Glutamatergic neuron (in vitro differentiated cells): ENCODE measurements at regions not wholly inside any gene's neighbourhood (a gene's known extent, or its start where the extent isn't known, plus 50 kb on each side); places are given as distances from the start of the nearest gene placed in this dataset.
A peak's percentile ranks its signal among the peaks of the same experiment; 100 is the strongest.

Source experiments
- DNase-seq: peaks from one replicate; pipeline ENCODE4 v3.0.0; 2022
- H3K27ac Mint-ChIP-seq: one replicate; pipeline ENCODE4 v1.8.0; 2020; ENCODE audit warnings: mild to moderate bottlenecking, mixed read lengths, inconsistent platforms; ENCODE audit not compliant: unreplicated experiment
- H3K27me3 Mint-ChIP-seq: one replicate; pipeline ENCODE4 v1.8.0; 2020; ENCODE audit warnings: mild to moderate bottlenecking, moderate library complexity, mixed read lengths, inconsistent platforms; ENCODE audit not compliant: unreplicated experiment
- H3K36me3 Mint-ChIP-seq: one replicate; pipeline ENCODE4 v1.8.0; 2020; ENCODE audit warnings: mild to moderate bottlenecking, mixed read lengths, inconsistent platforms; ENCODE audit not compliant: unreplicated experiment
- H3K4me1 Mint-ChIP-seq: one replicate; pipeline ENCODE4 v1.8.0; 2020; ENCODE audit warnings: mild to moderate bottlenecking, low read depth, mixed read lengths, inconsistent platforms; ENCODE audit not compliant: unreplicated experiment
- H3K4me3 Mint-ChIP-seq: one replicate; pipeline ENCODE4 v1.8.0; 2020; ENCODE audit warnings: mild to moderate bottlenecking, mixed read lengths, inconsistent platforms; ENCODE audit not compliant: unreplicated experiment
- H3K9me3 Mint-ChIP-seq: one replicate; pipeline ENCODE4 v1.8.0; 2020; ENCODE audit warnings: mild to moderate bottlenecking, moderate library complexity, mixed read lengths, inconsistent platforms; ENCODE audit not compliant: unreplicated experiment
- CTCF ChIP-seq: fragments of 200-600 bp; sonication (generic); IDR thresholded peaks from one replicate; pipeline ENCODE4 v1.5.0; 2021; ENCODE audit not compliant: partially characterized antibody, unreplicated experiment

GRCh38 chr3:107931326-107931725, 159.5 kb downstream of the CD47 start:
- DNase-seq, result no peak
- H3K4me1 Mint-ChIP-seq, result no peaks in the 10 kb centered on the region
- H3K36me3 Mint-ChIP-seq, result no peaks in the 10 kb centered on the region
- H3K27me3 Mint-ChIP-seq, result peaks cover 2% of the 10 kb centered on the region
- no peak overlapping the region for H3K4me3 Mint-ChIP-seq
- no peaks in the 10 kb centered on the region for H3K9me3 Mint-ChIP-seq
- TF ChIP-seq CTCF, result no peak
- H3K27ac Mint-ChIP-seq, result no peak overlapping the region

- Mint-ChIP-seq H3K4me1 (no peaks in the 10 kb centered on the region), H3K9me3 (no peaks in the 10 kb centered on the region), H3K27me3 (peaks cover 2% of the 10 kb centered on the region), H3K4me3 (no peak overlapping the region), H3K27ac (no peak overlapping the region), H3K36me3 (no peaks in the 10 kb centered on the region)
- TF ChIP-seq CTCF, result no peak
- no peak for DNase-seq
Observed at GRCh38 chr3:107929088-107929487, 161.7 kb downstream of the CD47 start.

- no peak for DNase-seq
- Mint-ChIP-seq H3K4me3 (peak overlapping the region; percentile 92), H3K36me3 (no peaks in the 10 kb centered on the region), H3K27me3 (peaks cover 2% of the 10 kb centered on the region), H3K9me3 (no peaks in the 10 kb centered on the region), H3K27ac (peak overlapping the region; percentile 78), H3K4me1 (no peaks in the 10 kb centered on the region)
- no peak for TF ChIP-seq CTCF
Observed at GRCh38 chr3:107928084-107928445, 162.8 kb downstream of the CD47 start.

- Mint-ChIP-seq H3K4me3 (peak overlapping the region; percentile 92), H3K36me3 (no peaks in the 10 kb centered on the region), H3K9me3 (no peaks in the 10 kb centered on the region), H3K4me1 (no peaks in the 10 kb centered on the region), H3K27ac (peak overlapping the region; percentile 78), H3K27me3 (peaks cover 2% of the 10 kb centered on the region)
- TF ChIP-seq CTCF, result peak; percentile 96
- peak; percentile 88 for DNase-seq
Observed at GRCh38 chr3:107927361-107928083, 163.3 kb downstream of the CD47 start.

GRCh38 chr3:107925851-107926250, 165.0 kb downstream of the CD47 start:
- Mint-ChIP-seq H3K27ac (no peak overlapping the region), H3K27me3 (peaks cover 2% of the 10 kb centered on the region), H3K9me3 (no peaks in the 10 kb centered on the region), H3K4me1 (no peaks in the 10 kb centered on the region), H3K4me3 (no peak overlapping the region), H3K36me3 (no peaks in the 10 kb centered on the region)
- no peak for TF ChIP-seq CTCF
- DNase-seq, result no peak
